8988T (cell line): ENCODE measurements at regions not wholly inside any gene's neighbourhood (a gene's known extent, or its start where the extent isn't known, plus 50 kb on each side); places are given as distances from the start of the nearest gene placed in this dataset.

Source experiments
- DNase-seq: peaks from one replicate; pipeline ENCODE4 v3.0.0; 2011

DNA sequence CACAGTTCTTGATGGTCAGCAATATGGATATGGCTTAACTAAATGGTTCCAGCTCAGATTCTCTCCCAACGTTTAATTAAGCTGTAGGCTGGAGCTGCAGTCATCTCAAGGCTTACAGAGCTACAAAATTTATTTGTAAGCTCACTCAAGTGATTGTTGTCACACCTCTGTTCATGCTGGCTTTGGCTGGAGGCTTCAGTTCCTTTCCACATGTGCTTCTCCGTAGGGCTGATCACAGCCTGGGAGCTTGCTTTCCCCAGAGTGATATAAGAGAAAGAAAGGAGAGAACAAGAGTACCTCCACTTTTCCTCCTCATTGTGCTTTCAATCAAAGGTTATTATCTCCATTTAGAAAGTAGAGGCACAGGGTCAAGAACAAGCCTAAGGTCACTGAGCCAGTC lies 182.7 kb upstream of the KCNN2 start:
- no peak for DNase-seq

- no peak for DNase-seq
These were observed 177.9 kb upstream of the KCNN2 start for GRCh38 chr5:114184006-114184405.

GRCh38 chr5:114185274-114185673 lies 176.6 kb upstream of the KCNN2 start:
- no peak for DNase-seq

- DNase-seq, result no peak
These were observed 170.4 kb upstream of the KCNN2 start for GRCh38 chr5:114191441-114191840.

DNA sequence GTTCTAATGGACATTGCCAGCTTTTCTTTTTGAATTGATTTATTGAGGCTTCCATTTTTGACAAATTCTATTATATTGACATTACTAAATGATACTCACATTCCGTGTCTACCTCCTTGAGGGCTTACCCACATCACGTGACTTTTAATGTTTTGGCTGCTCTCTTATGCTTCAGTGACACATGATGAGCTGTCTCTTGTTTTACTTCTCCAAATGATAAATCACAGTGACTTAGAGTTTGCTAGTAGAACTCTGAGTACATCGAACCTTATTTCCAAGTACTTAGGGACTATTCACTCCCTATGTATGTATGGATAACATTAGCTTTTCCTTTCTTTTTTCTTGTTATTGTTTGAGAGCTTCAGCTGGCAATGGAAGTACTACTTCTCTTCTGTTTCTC lies 169.8 kb upstream of the KCNN2 start:
- no peak for DNase-seq

DNA sequence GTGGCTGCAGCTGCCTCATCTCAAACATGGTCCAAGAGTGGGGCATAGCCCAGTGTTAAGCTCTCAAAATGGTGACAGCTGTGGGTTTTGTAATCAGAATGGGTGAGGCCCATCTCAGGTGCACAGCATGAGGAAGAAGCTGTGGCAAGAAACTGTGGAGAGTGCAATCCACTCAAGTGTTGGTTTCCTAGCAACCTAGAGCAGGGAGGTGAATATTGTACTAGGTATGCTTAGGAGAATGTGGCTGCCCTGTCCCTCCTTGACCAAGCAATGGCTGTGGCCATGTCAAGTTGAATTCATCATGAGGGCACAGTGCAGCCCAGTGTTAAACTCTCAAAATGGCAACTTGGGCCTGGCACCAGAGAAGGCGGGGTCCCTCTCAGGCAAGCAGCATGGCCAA lies 160.5 kb upstream of the KCNN2 start:
- no peak for DNase-seq

DNA sequence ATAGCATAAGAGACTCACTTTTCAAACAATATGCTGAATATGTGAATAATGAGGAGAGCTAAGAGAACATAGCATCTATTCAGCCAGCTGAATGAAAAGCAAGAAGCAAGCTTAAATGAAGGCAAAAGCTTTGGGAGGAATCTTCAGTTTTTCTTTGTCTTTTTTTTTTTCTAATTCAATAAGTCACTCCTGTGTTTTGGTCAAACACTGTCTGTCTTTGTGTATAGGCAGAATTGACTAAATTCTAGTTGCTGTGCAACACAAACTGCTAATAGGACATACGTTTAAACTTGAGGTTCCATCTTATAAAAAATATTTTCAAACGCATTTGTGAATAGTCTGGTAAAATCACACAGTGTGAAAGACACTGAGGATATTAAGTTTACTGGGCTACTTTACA lies 156.9 kb upstream of the KCNN2 start:
- DNase-seq, result no peak

DNA sequence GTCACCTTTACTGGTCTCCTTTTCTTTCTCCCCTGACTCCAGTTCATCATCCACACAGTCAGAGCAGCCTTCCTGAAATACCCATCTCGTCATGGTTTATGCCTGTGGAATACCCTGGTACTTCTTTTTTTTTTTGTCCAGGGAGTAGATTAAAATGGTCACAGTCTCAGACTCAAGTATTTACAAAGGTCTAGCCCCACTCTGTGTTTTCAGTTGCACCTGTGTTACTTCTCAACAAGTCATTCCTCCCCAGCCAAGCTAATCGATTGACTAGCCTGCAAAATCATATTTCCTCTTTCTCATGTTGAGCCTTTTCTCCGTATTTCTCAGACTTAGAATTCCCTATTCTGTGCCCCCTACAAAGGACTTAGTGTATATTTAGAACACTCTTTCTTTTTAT lies 155.2 kb upstream of the KCNN2 start:
- DNase-seq, result no peak

DNA sequence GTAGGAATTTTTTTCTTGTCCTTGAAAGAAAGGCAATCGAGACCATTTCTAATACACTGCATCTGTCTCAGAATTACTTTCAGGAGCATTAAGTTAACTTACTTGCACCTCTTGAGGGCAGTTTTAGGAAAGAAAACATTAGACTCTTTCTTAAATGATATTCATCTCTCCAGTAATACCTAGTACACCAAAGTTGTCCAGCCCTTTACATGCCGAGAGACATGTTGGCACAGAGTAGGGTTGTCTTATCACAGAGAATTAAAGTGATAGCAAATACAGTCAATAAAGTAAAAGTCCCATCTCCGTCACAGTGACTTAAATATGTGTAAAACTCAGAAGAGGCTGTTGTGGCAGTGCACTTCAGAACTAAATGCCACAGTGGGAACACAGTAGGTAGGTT lies 154.3 kb upstream of the KCNN2 start:
- no peak for DNase-seq

DNA sequence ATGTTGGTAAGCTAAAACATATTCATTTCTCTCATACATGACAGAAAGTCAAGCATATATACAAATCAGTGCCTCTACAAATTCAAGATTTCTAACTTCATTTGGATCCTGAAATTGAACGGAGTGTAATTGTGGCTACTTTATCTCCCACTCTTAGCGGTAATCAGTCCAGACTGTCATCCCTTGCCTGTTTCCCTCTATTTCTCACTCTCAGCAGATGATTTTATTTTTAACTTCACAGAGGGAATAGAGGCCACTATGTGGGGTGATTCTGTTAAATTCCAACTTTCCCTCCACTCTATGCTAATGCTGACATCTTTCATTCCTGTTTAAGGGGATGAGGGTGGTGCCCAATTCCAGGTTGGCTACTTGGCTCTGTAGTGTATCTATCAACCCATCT lies 153.8 kb upstream of the KCNN2 start:
- no peak for DNase-seq

GRCh38 chr5:114208588-114208987 lies 153.3 kb upstream of the KCNN2 start:
- no peak for DNase-seq

- no peak for DNase-seq
These were observed 151.2 kb upstream of the KCNN2 start for GRCh38 chr5:114210662-114211061.

DNA sequence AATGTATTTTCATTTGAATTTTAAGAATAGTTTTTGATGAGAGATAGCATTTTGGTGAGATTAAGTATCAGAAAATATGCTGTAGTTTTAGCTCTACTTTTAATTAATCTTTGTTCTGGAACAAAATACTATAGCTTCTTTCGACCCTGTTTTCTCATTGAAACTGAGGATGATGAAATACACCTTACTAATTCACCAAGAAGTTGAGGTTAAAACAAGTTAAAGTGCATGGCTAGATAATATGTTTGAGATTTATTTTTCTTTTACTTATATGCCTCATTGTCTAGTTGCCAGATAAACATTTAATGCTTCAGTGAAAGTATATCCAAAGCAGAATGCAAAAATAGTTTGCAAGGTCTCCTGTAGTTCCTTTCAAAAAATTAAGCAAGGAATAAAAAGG lies 140.1 kb upstream of the KCNN2 start:
- no peak for DNase-seq

DNA sequence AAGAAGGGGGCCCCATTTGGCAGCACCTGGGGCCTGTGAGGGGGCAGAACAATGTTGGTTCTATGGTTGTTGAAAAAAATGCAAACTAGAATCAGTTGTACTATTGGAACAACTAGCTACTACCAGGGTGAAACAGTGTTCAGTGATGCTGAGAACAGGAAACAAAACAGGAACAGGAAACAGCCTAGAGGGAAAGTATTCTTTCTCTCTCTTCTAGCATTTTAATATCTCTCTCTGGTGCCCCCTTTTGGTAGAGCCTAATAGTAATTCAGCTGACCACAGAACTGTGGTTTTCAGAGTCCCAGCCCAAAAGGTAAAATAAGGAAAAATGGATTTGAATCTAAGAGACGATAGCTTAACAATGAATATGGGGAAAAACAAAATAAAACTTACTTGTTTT lies 138.0 kb upstream of the KCNN2 start:
- DNase-seq, result no peak

DNA sequence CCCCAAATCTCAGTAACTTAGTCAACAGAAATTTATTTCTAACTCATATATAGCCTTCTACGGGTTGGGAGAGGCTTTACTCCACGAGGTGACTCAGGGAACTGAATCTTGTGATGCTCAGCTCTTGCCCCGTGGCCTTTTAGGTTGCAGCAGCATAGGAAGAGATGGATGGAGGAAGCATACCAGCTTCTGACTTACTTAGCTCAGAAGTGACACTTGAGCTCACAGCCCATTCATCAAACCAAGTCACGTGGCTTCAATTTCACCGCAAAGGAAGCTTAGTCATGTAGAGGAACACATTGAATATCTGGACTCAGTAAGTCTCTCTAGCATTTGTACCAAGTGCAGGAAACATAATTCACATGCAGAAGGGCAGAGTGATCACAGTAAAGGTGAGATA lies 124.1 kb upstream of the KCNN2 start:
- DNase-seq, result no peak

- DNase-seq, result no peak
These were observed 123.0 kb upstream of the KCNN2 start for GRCh38 chr5:114238771-114239313.

- DNase-seq, result no peak
These were observed 118.4 kb upstream of the KCNN2 start for GRCh38 chr5:114243281-114243971.

GRCh38 chr5:114243972-114244317 lies 117.9 kb upstream of the KCNN2 start:
- no peak for DNase-seq

DNA sequence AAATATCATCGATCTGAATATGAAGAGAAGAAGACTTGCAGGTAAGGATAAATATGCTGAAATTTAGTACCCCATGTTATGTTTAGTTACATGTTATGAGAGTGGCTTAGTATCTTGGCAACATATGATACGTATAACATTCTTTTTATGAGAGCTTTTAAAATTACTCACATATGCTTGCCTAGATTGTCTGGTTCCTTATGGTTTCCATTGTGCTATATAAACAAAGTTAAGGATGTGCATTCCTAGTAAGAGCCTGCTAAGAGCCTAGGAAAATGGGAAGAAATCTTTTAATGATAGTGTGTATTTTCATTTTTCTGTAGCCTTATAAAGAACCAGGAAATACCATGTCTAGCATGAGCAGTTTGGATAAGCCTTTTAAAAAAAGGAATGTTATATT lies 112.0 kb upstream of the KCNN2 start:
- DNase-seq, result no peak

GRCh38 chr5:114250536-114250935 lies 111.3 kb upstream of the KCNN2 start:
- DNase-seq, result no peak

DNA sequence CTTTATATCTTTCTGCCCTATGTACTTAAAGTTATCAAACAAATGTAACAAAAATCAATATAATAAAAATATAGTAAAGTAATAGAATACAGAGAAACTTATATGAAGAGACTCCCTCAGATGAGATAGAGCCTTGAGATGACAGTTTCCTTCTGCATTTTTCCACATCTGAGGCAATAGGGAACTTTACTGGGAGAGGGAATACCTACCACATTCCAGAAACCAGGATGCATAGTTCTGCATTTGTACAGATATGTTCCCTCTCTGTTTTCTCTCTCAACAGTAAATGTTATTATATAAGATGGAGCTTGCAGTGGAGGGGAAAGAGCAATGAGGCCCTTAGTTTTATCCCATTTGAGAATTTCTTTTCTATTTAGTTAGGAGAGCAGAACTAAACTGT lies 109.6 kb upstream of the KCNN2 start:
- DNase-seq, result no peak

- DNase-seq, result no peak
These were observed 106.6 kb upstream of the KCNN2 start for GRCh38 chr5:114255260-114255659.

GRCh38 chr5:114261989-114262388 lies 99.9 kb upstream of the KCNN2 start:
- no peak for DNase-seq

- DNase-seq, result no peak
These were observed 96.3 kb upstream of the KCNN2 start for GRCh38 chr5:114265432-114266060.

- DNase-seq, result no peak
These were observed 95.5 kb upstream of the KCNN2 start for GRCh38 chr5:114266374-114266773.
